DOHH2 (cell line): ENCODE measurements at regions not wholly inside any gene's neighbourhood (a gene's known extent, or its start where the extent isn't known, plus 50 kb on each side); places are given as distances from the start of the nearest gene placed in this dataset.

Experiments
- H3F3A ChIP-seq: fragments of 200-600 bp; sonication (generic), shearing (Covaris generic); 2 replicates; pipeline ENCODE4 v1.6.0; 2016; ENCODE audit warnings: antibody characterized with exemption, mild to moderate bottlenecking; ENCODE audit not compliant: control insufficient read depth, insufficient read depth
- H3K27ac ChIP-seq: fragments of 200-600 bp; sonication (generic); 2 replicates; pipeline ENCODE4 v1.5.1; 2014; ENCODE audit warnings: low read depth, mild to moderate bottlenecking, low read length, moderate library complexity
- H3K27me3 ChIP-seq: fragments of 200-600 bp; sonication (generic); 2 replicates; pipeline ENCODE4 v1.6.1; 2014; ENCODE audit warnings: mild to moderate bottlenecking, low read length, mixed read lengths; ENCODE audit not compliant: control insufficient read depth
- H3K36me3 ChIP-seq: fragments of 200-600 bp; sonication (generic); 2 replicates; pipeline ENCODE4 v1.6.1; 2014; ENCODE audit warnings: mild to moderate bottlenecking, low read length, moderate library complexity, mixed read lengths; ENCODE audit not compliant: control insufficient read depth
- H3K4me1 ChIP-seq: fragments of 200-600 bp; sonication (generic); 2 replicates; pipeline ENCODE4 v1.6.1; 2014; ENCODE audit warnings: mild to moderate bottlenecking, low read length, mixed read lengths; ENCODE audit not compliant: control insufficient read depth
- H3K4me2 ChIP-seq: fragments of 200-600 bp; sonication (generic); 2 replicates; pipeline ENCODE4 v1.6.0; 2014; ENCODE audit warnings: mild to moderate bottlenecking, low read length, moderate library complexity
- H3K4me3 ChIP-seq: fragments of 200-600 bp; sonication (generic); 2 replicates; pipeline ENCODE4 v1.5.1; 2014; ENCODE audit warnings: mild to moderate bottlenecking, low read length, mixed read lengths
- H3K79me2 ChIP-seq: fragments of 200-600 bp; sonication (generic); 2 replicates; pipeline ENCODE4 v1.6.1; 2014; ENCODE audit warnings: mild to moderate bottlenecking, low read length, mixed read lengths; ENCODE audit not compliant: control insufficient read depth
- H3K9me2 ChIP-seq: fragments of 200-600 bp; sonication (generic); replicated peaks from 2 replicates; pipeline ENCODE4 v1.6.1; 2014; ENCODE audit warnings: mild to moderate bottlenecking, low read length, mixed read lengths; ENCODE audit not compliant: control insufficient read depth
- H3K9me3 ChIP-seq: fragments of 200-600 bp; sonication (generic); 2 replicates; pipeline ENCODE4 v1.6.1; 2014; ENCODE audit warnings: antibody characterized with exemption, low read length, mixed read lengths; ENCODE audit not compliant: control insufficient read depth, insufficient read depth
- H4K20me1 ChIP-seq: fragments of 200-600 bp; sonication (generic); 2 replicates; pipeline ENCODE4 v1.6.0; 2014; ENCODE audit warnings: low read depth, mild to moderate bottlenecking, antibody characterized with exemption, low read length, moderate library complexity; ENCODE audit not compliant: control insufficient read depth, insufficient read depth
- EZH2phosphoT487 ChIP-seq: fragments of 200-600 bp; sonication (generic); IDR thresholded peaks from 2 replicates; pipeline ENCODE4 v1.6.1; 2017; ENCODE audit warnings: borderline replicate concordance, mild to moderate bottlenecking, antibody characterized with exemption, low read length, moderate library complexity, mixed read lengths
- TF ChIP-seq, protein P1 (sequence below): fragments of 200-600 bp; sonication (generic); IDR thresholded peaks from one replicate; pipeline ENCODE4 v1.5.1; 2014; ENCODE audit warnings: antibody characterized with exemption, mild to moderate bottlenecking, low read depth, low read length; ENCODE audit not compliant: poor library complexity, severe bottlenecking

DNA sequence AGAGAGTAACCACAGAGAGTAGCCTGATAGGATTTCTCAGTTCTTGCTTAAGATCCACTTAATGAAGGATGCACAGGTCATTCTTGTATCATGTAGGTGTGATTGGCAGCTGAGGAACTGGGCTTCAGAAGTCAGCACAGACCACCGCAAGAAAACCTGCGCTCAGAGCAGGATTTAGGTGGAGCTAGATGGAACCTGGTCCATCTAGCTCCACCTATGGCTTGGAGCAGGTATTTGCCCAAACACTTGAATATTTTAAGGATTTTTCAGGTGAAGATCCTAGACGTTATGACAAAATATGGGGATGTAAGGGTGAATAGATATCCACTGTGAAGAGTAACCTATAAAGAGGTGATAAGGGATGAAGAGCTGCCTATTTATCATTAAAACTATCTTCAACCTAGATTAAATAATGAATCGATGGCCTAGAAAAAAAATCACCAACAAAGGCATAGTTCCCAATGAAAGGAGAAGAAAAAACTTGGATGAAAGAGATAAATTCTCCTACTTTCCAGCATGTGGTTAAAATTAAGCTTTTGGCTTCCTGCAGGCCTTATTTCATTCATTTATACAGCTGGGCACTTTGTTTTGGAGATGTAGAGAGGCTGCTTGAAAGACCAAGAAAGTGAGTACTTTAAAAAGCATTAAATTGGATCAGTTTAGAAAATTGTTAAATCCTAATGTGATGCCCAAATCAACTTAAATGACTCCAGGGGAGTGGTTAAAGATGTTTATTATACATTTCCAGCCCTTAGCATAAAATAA lies 778.4 kb upstream of the GJE1 start:
- no peaks in the 10 kb centered on the region for H3K9me3 ChIP-seq
- no peaks in the 10 kb centered on the region for H3K27me3 ChIP-seq
- TF ChIP-seq, protein P1, sequence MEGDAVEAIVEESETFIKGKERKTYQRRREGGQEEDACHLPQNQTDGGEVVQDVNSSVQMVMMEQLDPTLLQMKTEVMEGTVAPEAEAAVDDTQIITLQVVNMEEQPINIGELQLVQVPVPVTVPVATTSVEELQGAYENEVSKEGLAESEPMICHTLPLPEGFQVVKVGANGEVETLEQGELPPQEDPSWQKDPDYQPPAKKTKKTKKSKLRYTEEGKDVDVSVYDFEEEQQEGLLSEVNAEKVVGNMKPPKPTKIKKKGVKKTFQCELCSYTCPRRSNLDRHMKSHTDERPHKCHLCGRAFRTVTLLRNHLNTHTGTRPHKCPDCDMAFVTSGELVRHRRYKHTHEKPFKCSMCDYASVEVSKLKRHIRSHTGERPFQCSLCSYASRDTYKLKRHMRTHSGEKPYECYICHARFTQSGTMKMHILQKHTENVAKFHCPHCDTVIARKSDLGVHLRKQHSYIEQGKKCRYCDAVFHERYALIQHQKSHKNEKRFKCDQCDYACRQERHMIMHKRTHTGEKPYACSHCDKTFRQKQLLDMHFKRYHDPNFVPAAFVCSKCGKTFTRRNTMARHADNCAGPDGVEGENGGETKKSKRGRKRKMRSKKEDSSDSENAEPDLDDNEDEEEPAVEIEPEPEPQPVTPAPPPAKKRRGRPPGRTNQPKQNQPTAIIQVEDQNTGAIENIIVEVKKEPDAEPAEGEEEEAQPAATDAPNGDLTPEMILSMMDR, result no peak
- no peak for TF ChIP-seq EZH2phosphoT487
- no peaks in the 10 kb centered on the region for H3F3A ChIP-seq
- no peak overlapping the region for H3K4me2 ChIP-seq
- H3K9me2 ChIP-seq, result no peaks in the 10 kb centered on the region
- no peaks in the 10 kb centered on the region for H3K4me1 ChIP-seq
- H3K36me3 ChIP-seq, result no peaks in the 10 kb centered on the region
- H3K79me2 ChIP-seq, result no peaks in the 10 kb centered on the region
- no peak overlapping the region for H3K4me3 ChIP-seq
- no peak overlapping the region for H3K27ac ChIP-seq
- no peaks in the 10 kb centered on the region for H4K20me1 ChIP-seq

DNA sequence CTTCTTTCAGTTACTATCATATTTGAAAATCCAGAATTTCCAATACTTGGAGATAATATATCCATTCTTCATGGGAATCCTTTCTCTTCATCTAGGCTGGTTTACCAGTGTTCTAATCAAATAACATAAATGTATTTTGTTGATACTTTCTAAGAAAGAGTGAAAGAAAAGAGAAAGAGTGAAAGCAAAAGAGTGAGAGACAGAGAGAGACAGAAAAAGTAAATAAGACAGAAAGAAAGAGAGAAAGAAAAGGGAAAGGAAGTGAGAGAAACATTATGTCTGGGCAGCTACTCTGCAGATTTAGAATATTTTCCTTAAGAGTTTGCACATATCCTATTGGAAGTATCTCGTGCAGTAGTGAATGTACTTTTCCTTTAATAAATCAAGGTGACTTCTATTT lies 781.0 kb upstream of the GJE1 start:
- Histone ChIP-seq H3K36me3 (no peaks in the 10 kb centered on the region), H3K79me2 (no peaks in the 10 kb centered on the region), H3K4me1 (no peaks in the 10 kb centered on the region), H3K4me3 (no peak overlapping the region), H3K27me3 (no peaks in the 10 kb centered on the region), H3K27ac (no peak overlapping the region), H3F3A (no peaks in the 10 kb centered on the region), H3K9me3 (no peaks in the 10 kb centered on the region), H4K20me1 (no peaks in the 10 kb centered on the region), H3K4me2 (no peak overlapping the region), H3K9me2 (no peaks in the 10 kb centered on the region)
- no peak for TF ChIP-seq EZH2phosphoT487
- TF ChIP-seq, protein P1, result no peak

DNA sequence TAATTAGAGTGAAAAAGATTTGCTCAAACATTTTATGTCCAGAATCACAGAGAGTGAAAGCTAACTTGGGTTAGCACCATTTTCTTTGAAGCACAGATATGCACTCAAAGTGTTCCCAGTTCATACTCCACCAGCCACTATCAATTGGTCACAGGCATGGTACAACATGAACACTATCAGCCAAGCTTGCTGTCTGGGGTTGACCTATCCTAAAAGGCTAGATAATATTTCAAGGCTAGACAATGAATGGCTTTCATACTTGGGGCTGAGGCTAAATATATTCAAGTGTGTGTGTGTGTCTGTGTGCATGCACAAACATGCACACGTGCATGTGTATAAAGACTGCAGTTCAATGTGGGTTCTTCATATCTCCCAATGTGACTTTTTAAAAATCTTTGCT lies 783.0 kb upstream of the GJE1 start:
- TF ChIP-seq EZH2phosphoT487, result no peak
- TF ChIP-seq, protein P1, result no peak
- no peaks in the 10 kb centered on the region for H3K36me3 ChIP-seq
- H3K4me1 ChIP-seq, result no peaks in the 10 kb centered on the region
- no peaks in the 10 kb centered on the region for H3K9me2 ChIP-seq
- H3F3A ChIP-seq, result no peaks in the 10 kb centered on the region
- H3K4me3 ChIP-seq, result no peak overlapping the region
- H3K27me3 ChIP-seq, result no peaks in the 10 kb centered on the region
- H3K9me3 ChIP-seq, result no peaks in the 10 kb centered on the region
- H3K79me2 ChIP-seq, result no peaks in the 10 kb centered on the region
- no peak overlapping the region for H3K4me2 ChIP-seq
- no peak overlapping the region for H3K27ac ChIP-seq
- H4K20me1 ChIP-seq, result no peaks in the 10 kb centered on the region
